Osteoblast (primary cell): ENCODE measurements at regions not wholly inside any gene's neighbourhood (a gene's known extent, or its start where the extent isn't known, plus 50 kb on each side); places are given as distances from the start of the nearest gene placed in this dataset.

Source experiments
- DNase-seq: peaks from one replicate; pipeline ENCODE4 v3.0.0; 2011; ENCODE audit warnings: low spot score, mixed read lengths; ENCODE audit not compliant: insufficient read length; ENCODE audit errors: missing footprints
- H2AFZ ChIP-seq: 2 replicates; pipeline ENCODE4 v1.6.0; 2011; ENCODE audit warnings: mild to moderate bottlenecking, low read length
- H3K27ac ChIP-seq: 2 replicates; pipeline ENCODE4 v1.5.1; 2011; ENCODE audit warnings: mild to moderate bottlenecking, low read depth, low read length, moderate library complexity
- H3K27me3 ChIP-seq: 2 replicates; pipeline ENCODE4 v1.6.0; 2012; ENCODE audit warnings: mild to moderate bottlenecking, control low read depth, inconsistent platforms, low read length, moderate library complexity; ENCODE audit not compliant: insufficient read depth
- H3K36me3 ChIP-seq: 2 replicates; pipeline ENCODE4 v1.5.1; 2011; ENCODE audit warnings: mild to moderate bottlenecking, low read length, control low read depth, moderate library complexity; ENCODE audit not compliant: insufficient read depth
- H3K4me1 ChIP-seq: 2 replicates; pipeline ENCODE4 v1.5.1; 2011; ENCODE audit warnings: mild to moderate bottlenecking, low read length, control low read depth, moderate library complexity; ENCODE audit not compliant: insufficient read depth
- H3K4me2 ChIP-seq: 2 replicates; pipeline ENCODE4 v1.6.0; 2011; ENCODE audit warnings: mild to moderate bottlenecking, low read length; ENCODE audit not compliant: insufficient read depth
- H3K4me3 ChIP-seq: fragments of 200-600 bp; sonication (generic); 3 replicates; pipeline ENCODE4 v1.5.1; 2012; ENCODE audit warnings: mild to moderate bottlenecking, low read length, inconsistent platforms; ENCODE audit not compliant: insufficient read depth
- H3K79me2 ChIP-seq: 2 replicates; pipeline ENCODE4 v1.6.0; 2012; ENCODE audit warnings: mild to moderate bottlenecking, low read length, control low read depth, inconsistent platforms; ENCODE audit not compliant: insufficient read depth
- H3K9me3 ChIP-seq: 2 replicates; pipeline ENCODE4 v1.5.1; 2011; ENCODE audit warnings: low read depth, low read length, control low read depth
- H4K20me1 ChIP-seq: 2 replicates; pipeline ENCODE4 v1.6.0; 2012; ENCODE audit warnings: mild to moderate bottlenecking, low read length, control low read depth; ENCODE audit not compliant: insufficient read depth
- CTCF ChIP-seq: IDR thresholded peaks from 2 replicates; pipeline ENCODE4 v1.5.1; 2011; ENCODE audit warnings: mild to moderate bottlenecking, low read depth, low read length, moderate library complexity; ENCODE audit errors: extremely low read depth

DNA sequence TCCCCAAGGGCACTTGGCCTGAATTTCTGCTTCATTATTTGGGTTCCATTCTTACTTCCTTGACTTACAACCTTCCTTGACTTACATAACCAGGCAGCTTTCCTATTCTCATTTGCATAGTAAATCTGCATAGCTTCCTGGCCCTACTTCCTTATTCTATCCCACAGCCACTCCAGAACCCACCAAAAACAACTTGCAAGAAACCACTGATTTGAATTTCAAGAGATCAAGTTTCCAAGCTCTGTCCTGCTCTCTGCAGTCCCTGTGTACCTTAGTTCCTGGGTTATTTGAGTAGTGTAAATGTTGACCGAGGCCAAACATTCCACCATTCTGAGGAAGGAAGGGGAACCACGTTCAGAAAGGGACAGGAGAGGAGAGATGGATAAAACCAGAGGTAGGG is 603.3 kb downstream of the PTPRC start:
- Histone ChIP-seq H2AFZ (no peak overlapping the region), H3K27ac (no peak overlapping the region), H3K9me3 (no peaks in the 10 kb centered on the region), H3K36me3 (no peaks in the 10 kb centered on the region), H3K79me2 (no peaks in the 10 kb centered on the region), H3K4me1 (no peaks in the 10 kb centered on the region), H3K27me3 (no peaks in the 10 kb centered on the region), H4K20me1 (no peaks in the 10 kb centered on the region), H3K4me3 (no peak overlapping the region), H3K4me2 (no peak overlapping the region)
- TF ChIP-seq CTCF, result no peak
- no peak for DNase-seq

DNA sequence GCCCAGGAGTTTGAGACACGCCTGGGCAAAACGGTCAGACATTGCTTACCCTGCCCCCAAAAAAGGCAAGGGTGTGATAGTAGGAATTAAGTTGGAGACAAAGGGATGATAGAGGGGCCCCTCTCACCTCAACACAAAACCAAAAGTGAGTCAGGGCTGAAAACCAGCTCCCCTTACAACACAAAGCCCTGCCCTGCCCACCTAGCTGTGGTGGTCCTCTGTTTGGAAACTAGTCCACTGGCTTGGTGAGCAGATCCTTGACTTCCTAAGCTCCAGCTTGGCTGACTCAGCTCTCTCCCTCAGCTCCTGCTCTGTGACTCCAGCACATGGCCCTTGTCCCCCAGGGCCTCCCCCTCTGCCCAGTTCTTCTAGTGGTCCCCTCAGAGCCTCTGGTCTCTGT is 603.8 kb downstream of the PTPRC start:
- no peaks in the 10 kb centered on the region for H3K9me3 ChIP-seq
- no peak overlapping the region for H3K4me2 ChIP-seq
- H3K4me1 ChIP-seq, result no peaks in the 10 kb centered on the region
- no peaks in the 10 kb centered on the region for H3K79me2 ChIP-seq
- no peak overlapping the region for H3K27ac ChIP-seq
- no peak for TF ChIP-seq CTCF
- no peaks in the 10 kb centered on the region for H4K20me1 ChIP-seq
- H3K27me3 ChIP-seq, result no peaks in the 10 kb centered on the region
- H3K4me3 ChIP-seq, result no peak overlapping the region
- no peak for DNase-seq
- H2AFZ ChIP-seq, result no peak overlapping the region
- no peaks in the 10 kb centered on the region for H3K36me3 ChIP-seq

- Histone ChIP-seq H3K4me3 (no peak overlapping the region), H2AFZ (no peak overlapping the region), H3K9me3 (no peaks in the 10 kb centered on the region), H3K4me2 (no peak overlapping the region), H3K79me2 (no peaks in the 10 kb centered on the region), H3K27ac (no peak overlapping the region), H3K36me3 (no peaks in the 10 kb centered on the region), H4K20me1 (no peaks in the 10 kb centered on the region), H3K4me1 (no peaks in the 10 kb centered on the region), H3K27me3 (no peaks in the 10 kb centered on the region)
- peak; percentile 49 for DNase-seq
- peak; percentile 71 for TF ChIP-seq CTCF
Measured at GRCh38 chr1:199243423-199244061, 604.7 kb downstream of the PTPRC start.

DNA sequence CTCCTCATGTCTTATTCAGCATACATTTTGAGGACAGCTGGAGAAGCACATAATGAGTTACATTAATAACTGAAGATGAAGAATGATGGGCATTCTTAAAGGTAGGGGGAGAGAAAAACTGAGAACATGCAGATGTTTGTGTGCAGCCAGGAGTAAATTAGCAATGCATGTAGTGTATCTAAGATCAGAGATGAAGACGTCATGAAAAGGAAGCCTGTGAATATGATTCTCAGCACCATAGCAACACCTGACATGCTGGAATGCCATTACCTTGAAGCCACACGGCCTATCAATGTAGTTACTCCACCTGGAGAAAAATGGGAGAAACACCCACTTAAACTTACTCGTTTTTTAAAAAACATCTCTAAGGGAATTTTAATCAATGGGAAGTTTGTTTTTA is 607.1 kb downstream of the PTPRC start:
- Histone ChIP-seq H3K79me2 (no peaks in the 10 kb centered on the region), H3K4me2 (no peak overlapping the region), H4K20me1 (no peaks in the 10 kb centered on the region), H3K9me3 (no peaks in the 10 kb centered on the region), H3K36me3 (no peaks in the 10 kb centered on the region), H3K27me3 (no peaks in the 10 kb centered on the region), H3K4me1 (no peaks in the 10 kb centered on the region), H3K4me3 (no peak overlapping the region), H3K27ac (no peak overlapping the region), H2AFZ (no peak overlapping the region)
- no peak for TF ChIP-seq CTCF
- no peak for DNase-seq
